Fibroblast of the aortic adventitia (primary cell): ENCODE measurements at regions not wholly inside any gene's neighbourhood (a gene's known extent, or its start where the extent isn't known, plus 50 kb on each side); places are given as distances from the start of the nearest gene placed in this dataset.

Source experiments
- DNase-seq: peaks from one replicate; pipeline ENCODE4 v3.0.0-alpha.2; 2010; ENCODE audit warnings: low read depth
- H3K4me3 ChIP-seq: 2 replicates; pipeline ENCODE4 v1.5.1; 2011; ENCODE audit warnings: low read depth, mild to moderate bottlenecking, control low read depth, low read length, moderate library complexity
- CTCF ChIP-seq: IDR thresholded peaks from 2 replicates; pipeline ENCODE4 v1.5.1; 2011; ENCODE audit warnings: mild to moderate bottlenecking, low read length, control low read depth, inconsistent platforms; ENCODE audit not compliant: insufficient read depth

- no peak overlapping the region for H3K4me3 ChIP-seq
- peak; percentile 12 for DNase-seq
- no peak for TF ChIP-seq CTCF
These were observed 55.6 kb upstream of the EXOC1L start for GRCh38 chr4:55763996-55764395.

- no peak for TF ChIP-seq CTCF
- DNase-seq = no peak
- H3K4me3 ChIP-seq = no peak overlapping the region
These were observed 54.5 kb upstream of the EXOC1L start for GRCh38 chr4:55765070-55765469.

GRCh38 chr4:55768291-55768690 lies 51.3 kb upstream of the EXOC1L start:
- no peak overlapping the region for H3K4me3 ChIP-seq
- DNase-seq = peak; percentile 97
- TF ChIP-seq CTCF = no peak
